A549 (cell line): ENCODE measurements at regions not wholly inside any gene's neighbourhood (a gene's known extent, or its start where the extent isn't known, plus 50 kb on each side); places are given as distances from the start of the nearest gene placed in this dataset.

Source experiments
- ATAC-seq, 2 experiments: fragments of 200-7000 bp in 1 of 2; fragments of >200 bp in 1 of 2; cut with Nextera tagmentation in 1 of 2; cut with Tn5 transposase in 1 of 2; 3 replicates each; pipeline versions ENCODE4 v1.8.0 to v1.9.1; 2018 to 2020; ENCODE audit warnings: mild to moderate bottlenecking in 1 of 2, moderate library complexity in 1 of 2
- CTCF ChIA-PET: fragments of 300-600 bp; sonication (Branson Sonifier 250); formaldehyde crosslinking; extraction: SDS; loops from one replicate; lab custom pipeline; 2021; ENCODE audit warnings: antibody characterized with exemption, inconsistent platforms; lab: Yijun Ruan, JAX
- POLR2A ChIA-PET: fragments of 350-600 bp; formaldehyde crosslinking; extraction: SDS; loops from one replicate; lab custom pipeline; 2021; ENCODE audit warnings: antibody characterized with exemption, inconsistent platforms; lab: Yijun Ruan, JAX
- DNase-seq, 2 experiments: peaks; one replicate each; pipeline versions ENCODE4 v3.0.0 to v3.0.0-alpha.2; 2011 to 2016; ENCODE audit warnings: low read depth in 1 of 2, low spot score in 1 of 2
- FAIRE-seq: peaks from 2 replicates; lab custom pipeline; 2011; peaks lifted over from hg19 to GRCh38; lab: Jason Lieb, UNC
- H3K27ac ChIP-seq, 2 experiments: fragments of >200 bp; sonication (Bioruptor Twin); formaldehyde crosslinking; 3 replicates each; pipeline ENCODE4 v1.5.1; 2016 to 2017
- H3K4me1 ChIP-seq: fragments of >200 bp; sonication (Bioruptor Twin); formaldehyde crosslinking; 3 replicates; pipeline ENCODE4 v1.6.1; 2016
- H3K4me2 ChIP-seq: fragments of >200 bp; sonication (Bioruptor Twin); formaldehyde crosslinking; 3 replicates; pipeline ENCODE4 v1.6.1; 2016
- H3K4me3 ChIP-seq: fragments of >200 bp; sonication (Bioruptor Twin); formaldehyde crosslinking; 3 replicates; pipeline ENCODE4 v1.5.1; 2016
- H3K9me3 ChIP-seq: fragments of >200 bp; sonication (Bioruptor Twin); formaldehyde crosslinking; 3 replicates; pipeline ENCODE4 v1.6.1; 2016
- BCL3 ChIP-seq: fragments of >200 bp; sonication (Bioruptor Twin); formaldehyde crosslinking; IDR thresholded peaks from 3 replicates; pipeline ENCODE4 v1.6.1; 2016
- CTCF ChIP-seq: fragments of >200 bp; sonication (Bioruptor Twin); formaldehyde crosslinking; IDR thresholded peaks from 3 replicates; pipeline ENCODE4 v1.5.1; 2016
- EHF ChIP-seq: fragments of 250-450 bp; sonication (Bioruptor Pico); IDR thresholded peaks from 2 replicates; pipeline ENCODE4 v1.5.0; 2020; ENCODE audit warnings: mild to moderate bottlenecking
- ESRRA ChIP-seq: fragments of 150-350 bp; IDR thresholded peaks from 2 replicates; pipeline ENCODE4 v1.6.1; 2014; ENCODE audit warnings: mild to moderate bottlenecking, low read length, borderline replicate concordance
- FOSL2 ChIP-seq, 2 experiments: fragments of 450-650 bp in 1 of 2; fragments of >200 bp in 1 of 2; sonication (Bioruptor Twin) in 1 of 2; formaldehyde crosslinking; IDR thresholded peaks; 2 replicates each; pipeline versions ENCODE4 v1.5.0 to v1.6.1; 2016 to 2020; ENCODE audit warnings: mild to moderate bottlenecking in 1 of 2, moderate library complexity in 1 of 2
- GATA3 ChIP-seq: IDR thresholded peaks from 2 replicates; pipeline ENCODE4 v1.6.1; 2012; ENCODE audit warnings: borderline replicate concordance
- HES2 ChIP-seq: fragments of >200 bp; sonication (Bioruptor Twin); formaldehyde crosslinking; IDR thresholded peaks from 2 replicates; pipeline ENCODE4 v1.6.1; 2016
- HOXB13 ChIP-seq: fragments of 250-450 bp; sonication (Bioruptor Pico); IDR thresholded peaks from 2 replicates; pipeline ENCODE4 v1.5.0; 2020; ENCODE audit warnings: low read depth, mild to moderate bottlenecking, moderate library complexity
- HOXB5 ChIP-seq: fragments of 250-450 bp; sonication (Bioruptor Pico); IDR thresholded peaks from 2 replicates; pipeline ENCODE4 v1.5.0; 2020; ENCODE audit warnings: mild to moderate bottlenecking, moderate library complexity
- JUN ChIP-seq, 2 experiments: fragments of >200 bp; sonication (Bioruptor Twin); formaldehyde crosslinking; IDR thresholded peaks; 2 replicates in 1 of 2; 3 replicates in 1 of 2; pipeline ENCODE4 v1.6.1; 2016 to 2017
- KDM1A ChIP-seq: fragments of 200-600 bp; sonication (generic); IDR thresholded peaks from 2 replicates; pipeline ENCODE4 v1.6.1; 2016; ENCODE audit warnings: low read depth, mild to moderate bottlenecking
- KDM5A ChIP-seq: fragments of 200-600 bp; sonication (generic); IDR thresholded peaks from 2 replicates; pipeline ENCODE4 v1.6.1; 2016; ENCODE audit warnings: antibody characterized with exemption, mild to moderate bottlenecking
- MYC ChIP-seq: IDR thresholded peaks from 2 replicates; pipeline ENCODE4 v1.6.1; 2012; ENCODE audit warnings: mild to moderate bottlenecking, inconsistent platforms, low read length, improper control_type of control experiment, borderline replicate concordance
- NR3C1 ChIP-seq: fragments of >200 bp; sonication (Bioruptor Twin); formaldehyde crosslinking; IDR thresholded peaks from 3 replicates; pipeline ENCODE4 v1.6.1; 2017
- PHF8 ChIP-seq: fragments of 200-600 bp; sonication (generic); IDR thresholded peaks from 2 replicates; pipeline ENCODE4 v1.6.1; 2016; ENCODE audit warnings: low read depth, mild to moderate bottlenecking, antibody characterized with exemption, moderate library complexity, borderline replicate concordance
- RAD21 ChIP-seq, 2 experiments: fragments of >200 bp in 1 of 2; sonication (Bioruptor Twin) in 1 of 2; formaldehyde crosslinking in 1 of 2; IDR thresholded peaks in 1 of 2; conservative IDR thresholded peaks in 1 of 2; 2 replicates in 1 of 2; 3 replicates in 1 of 2; pipeline ENCODE4 v1.6.1; 2012 to 2018; ENCODE audit warnings: inconsistent platforms in 1 of 2
- RARB ChIP-seq: fragments of 250-450 bp; sonication (Bioruptor Pico); IDR thresholded peaks from 2 replicates; pipeline ENCODE4 v1.8.0; 2021; ENCODE audit warnings: mild to moderate bottlenecking, moderate library complexity
- RFX5 ChIP-seq: fragments of 450-650 bp; IDR thresholded peaks from 2 replicates; pipeline ENCODE4 v1.7.1; 2014; ENCODE audit warnings: antibody characterized with exemption, mild to moderate bottlenecking, moderate library complexity
- ZC3H11A ChIP-seq: fragments of 450-650 bp; IDR thresholded peaks from 2 replicates; pipeline ENCODE4 v1.6.1; 2014; ENCODE audit warnings: antibody characterized with exemption, mild to moderate bottlenecking
- ZNF302 ChIP-seq: fragments of 250-450 bp; sonication (Bioruptor Pico); IDR thresholded peaks from 2 replicates; pipeline ENCODE4 v1.9.0; 2021; ENCODE audit warnings: inconsistent platforms, mild to moderate bottlenecking, moderate library complexity
- ZSCAN20 ChIP-seq: fragments of 250-450 bp; sonication (Bioruptor Pico); IDR thresholded peaks from 2 replicates; pipeline ENCODE4 v1.8.0; 2022; ENCODE audit warnings: mild to moderate bottlenecking, moderate library complexity
- WGBS: methylation state at CpG from one replicate; pipeline ENCODE4 v1.1.6; 2017; ENCODE audit errors: missing lambda C conversion rate; 5-methylcytosine and 5-hydroxymethylcytosine counted together
- TF ChIP-seq, protein P1 (sequence below): fragments of 150-350 bp; IDR thresholded peaks from 2 replicates; pipeline ENCODE4 v1.6.1; 2014; ENCODE audit warnings: low read depth, mild to moderate bottlenecking, low read length

- Histone ChIP-seq H3K4me3 (no peak overlapping the region), H3K4me1 (no peaks in the 10 kb centered on the region), H3K4me2 (no peak overlapping the region), H3K27ac (no peak overlapping the region), H3K9me3 (peaks cover 14% of the 10 kb centered on the region)
- WGBS: 46% methylated on average over 7 of the region's 7 CpGs
- CTCF ChIA-PET: interaction anchor here (0.6 to 1.6 kb wide), 5 partner anchors 10 to 454 kb away, joined by 3 to 4 read pairs (median 3); no protein-coding TSS in a partner anchor
- POLR2A ChIA-PET: interaction anchor here (0.6 kb wide), 1 partner anchor 320 kb away, joined by 3 read pairs; no protein-coding TSS in a partner anchor
- peak in 1 of 2 experiments; percentile 87; a peak in 3 of 6 replicates for ATAC-seq
- TF ChIP-seq HES2 (no peak), KDM5A (no peak), RFX5 (no peak), HOXB13 (CRISPR knock-in tag) (no peak), RAD21 (conservative IDR thresholded peaks at IDR 0.05 in 1 of 2, IDR thresholded peaks at IDR 0.05 in 1 of 2) (peak in 1 of 2 experiments; percentile 18; a peak in 1 of 5 replicates), CTCF (peak; percentile 27; the same call in 2 of the 3 replicates), MYC (no peak), FOSL2 (IDR thresholded peaks at IDR 0.05) (no peak), FOSL2 (CRISPR knock-in tag; IDR thresholded peaks at IDR 0.05) (no peak)
- DNase-seq: peak; percentile 21 to 30
- FAIRE-seq: no peak
These were observed 110.1 kb upstream of the FBXO11 start for GRCh38 chr2:48016225-48017019.

DNA sequence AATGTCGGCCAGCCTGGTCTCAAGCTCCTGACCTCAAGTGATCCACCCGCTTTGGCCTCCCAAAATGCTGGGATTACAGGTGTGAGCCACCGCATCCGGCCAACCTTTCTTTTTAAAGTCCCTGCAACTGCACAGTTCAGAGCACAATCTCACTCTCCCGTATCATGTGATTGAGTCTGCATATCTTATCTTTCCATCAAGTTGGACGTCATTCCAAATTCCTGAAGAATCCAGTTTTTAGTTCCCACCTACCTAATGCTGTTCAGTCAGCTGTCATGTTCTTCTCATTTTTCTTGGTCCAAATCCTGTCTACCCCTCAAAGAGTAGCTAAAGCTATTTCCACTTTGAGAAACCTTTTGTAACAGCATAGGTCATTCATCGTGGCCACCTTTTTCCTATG, 110.8 kb upstream of the FBXO11 start:
- H3K27ac ChIP-seq: no peak overlapping the region
- no peak overlapping the region for H3K4me2 ChIP-seq
- ChIA-PET CTCF (interaction anchor here (0.9 to 1.6 kb wide), 3 partner anchors 10 to 454 kb away, joined by 3 to 4 read pairs (median 3); no protein-coding TSS in a partner anchor), POLR2A (no interaction called here)
- WGBS: 48% methylated on average over 7 of the region's 7 CpGs
- FAIRE-seq: no peak
- peaks cover 14% of the 10 kb centered on the region for H3K9me3 ChIP-seq
- H3K4me3 ChIP-seq: no peak overlapping the region
- TF ChIP-seq ZSCAN20 (CRISPR knock-in tag): no peak
- TF ChIP-seq KDM1A: no peak
- TF ChIP-seq, protein P1, sequence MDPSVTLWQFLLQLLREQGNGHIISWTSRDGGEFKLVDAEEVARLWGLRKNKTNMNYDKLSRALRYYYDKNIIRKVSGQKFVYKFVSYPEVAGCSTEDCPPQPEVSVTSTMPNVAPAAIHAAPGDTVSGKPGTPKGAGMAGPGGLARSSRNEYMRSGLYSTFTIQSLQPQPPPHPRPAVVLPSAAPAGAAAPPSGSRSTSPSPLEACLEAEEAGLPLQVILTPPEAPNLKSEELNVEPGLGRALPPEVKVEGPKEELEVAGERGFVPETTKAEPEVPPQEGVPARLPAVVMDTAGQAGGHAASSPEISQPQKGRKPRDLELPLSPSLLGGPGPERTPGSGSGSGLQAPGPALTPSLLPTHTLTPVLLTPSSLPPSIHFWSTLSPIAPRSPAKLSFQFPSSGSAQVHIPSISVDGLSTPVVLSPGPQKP: no peak
- no peak for TF ChIP-seq BCL3
- TF ChIP-seq JUN (IDR thresholded peaks at IDR 0.05): no peak
- no peak for TF ChIP-seq NR3C1
- TF ChIP-seq ZNF302: no peak
- no peak for TF ChIP-seq PHF8
- no peak for TF ChIP-seq ZC3H11A
- no peak for TF ChIP-seq EHF (CRISPR knock-in tag)
- no peak for TF ChIP-seq RARB
- no peak for TF ChIP-seq ESRRA
- TF ChIP-seq HOXB5 (CRISPR knock-in tag): no peak
- TF ChIP-seq RFX5: no peak
- no peak for TF ChIP-seq GATA3
- H3K4me1 ChIP-seq: no peaks in the 10 kb centered on the region
- DNase-seq: no peak
- ATAC-seq: no peak; a peak in 1 of 6 replicates
